Keratinocyte (primary cell): ENCODE measurements at regions not wholly inside any gene's neighbourhood (a gene's known extent, or its start where the extent isn't known, plus 50 kb on each side); places are given as distances from the start of the nearest gene placed in this dataset.

Source experiments
- DNase-seq: peaks from one replicate; pipeline ENCODE4 v3.0.0-alpha.2; 2011; ENCODE audit warnings: low read depth, missing footprints, low spot score
- FAIRE-seq: peaks from 2 replicates; lab custom pipeline; 2011; peaks lifted over from hg19 to GRCh38; lab: Jason Lieb, UNC
- H2AFZ ChIP-seq: 2 replicates; pipeline ENCODE4 v1.6.0; 2012; ENCODE audit warnings: low read length, control low read depth, inconsistent platforms; ENCODE audit not compliant: control insufficient read depth
- H3K27ac ChIP-seq: 2 replicates; pipeline ENCODE4 v1.5.1; 2011; ENCODE audit warnings: low read length; ENCODE audit not compliant: control insufficient read depth, insufficient read depth
- H3K27me3 ChIP-seq: 3 replicates; pipeline ENCODE4 v1.6.0; 2011; ENCODE audit warnings: low read length; ENCODE audit not compliant: control insufficient read depth, insufficient read depth; ENCODE audit errors: extremely low read depth
- H3K36me3 ChIP-seq, 2 experiments: 2 replicates in 1 of 2; 3 replicates in 1 of 2; pipeline ENCODE4 v1.5.1; 2011; ENCODE audit warnings: low read length in 2 of 2, mild to moderate bottlenecking in 1 of 2; ENCODE audit not compliant: control insufficient read depth in 2 of 2, insufficient read depth in 2 of 2; ENCODE audit errors: extremely low read depth in 1 of 2
- H3K4me1 ChIP-seq: 3 replicates; pipeline ENCODE4 v1.5.1; 2011; ENCODE audit warnings: low read length; ENCODE audit not compliant: control insufficient read depth, insufficient read depth; ENCODE audit errors: extremely low read depth
- H3K4me2 ChIP-seq: 3 replicates; pipeline ENCODE4 v1.6.0; 2011; ENCODE audit warnings: low read depth, low read length; ENCODE audit not compliant: control insufficient read depth, insufficient read depth; ENCODE audit errors: extremely low read depth
- H3K4me3 ChIP-seq, 3 experiments: fragments of 200-600 bp in 1 of 3; sonication (generic) in 1 of 3; 2 replicates in 2 of 3; 3 replicates in 1 of 3; pipeline ENCODE4 v1.5.1; 2011 to 2016; ENCODE audit warnings: low read length in 3 of 3, mild to moderate bottlenecking in 3 of 3, control low read depth in 2 of 3, inconsistent platforms in 1 of 3, low read depth in 1 of 3, mixed read lengths in 1 of 3, mixed run types in 1 of 3, moderate library complexity in 1 of 3; ENCODE audit not compliant: control insufficient read depth in 2 of 3, insufficient read depth in 2 of 3; ENCODE audit errors: extremely low read depth in 1 of 3
- H3K79me2 ChIP-seq: 2 replicates; pipeline ENCODE4 v1.6.0; 2012; ENCODE audit warnings: low read length; ENCODE audit not compliant: control insufficient read depth, insufficient read depth
- H3K9ac ChIP-seq: 3 replicates; pipeline ENCODE4 v1.6.0; 2011; ENCODE audit warnings: low read length; ENCODE audit not compliant: control insufficient read depth, insufficient read depth; ENCODE audit errors: extremely low read depth
- H3K9me1 ChIP-seq: 3 replicates; pipeline ENCODE4 v1.6.0; 2011; ENCODE audit warnings: low read length; ENCODE audit not compliant: control insufficient read depth, insufficient read depth; ENCODE audit errors: extremely low read depth
- H3K9me3 ChIP-seq: 2 replicates; pipeline ENCODE4 v1.5.1; 2012; ENCODE audit warnings: low read depth, low read length; ENCODE audit not compliant: control insufficient read depth
- H4K20me1 ChIP-seq: 3 replicates; pipeline ENCODE4 v1.6.0; 2011; ENCODE audit warnings: low read length; ENCODE audit not compliant: control insufficient read depth, insufficient read depth; ENCODE audit errors: extremely low read depth
- EZH2 ChIP-seq: IDR thresholded peaks from one replicate; pipeline ENCODE4 v1.6.1; 2012; ENCODE audit warnings: inconsistent platforms, mild to moderate bottlenecking, low read length, moderate library complexity
- dilution Hi-C: fragments of 300-500 bp; cut with MboI; formaldehyde crosslinking; loops from one replicate; pipeline ENCODE4 v1.7.0; 2020; ENCODE audit warnings: low sequenced_read_pairs; ENCODE audit not compliant: extremely low pct_ligation_motif_present
- TF ChIP-seq, protein P1 (sequence below), 3 experiments: IDR thresholded peaks in 1 of 3; conservative IDR thresholded peaks in 1 of 3; optimal IDR thresholded peaks in 1 of 3; 2 replicates in 2 of 3; 3 replicates in 1 of 3; pipeline versions ENCODE3 to v1.5.1; 2011; ENCODE audit warnings: low read length in 3 of 3, mild to moderate bottlenecking in 3 of 3, moderate library complexity in 2 of 3, control low read depth in 1 of 3, inconsistent platforms in 1 of 3; ENCODE audit not compliant: insufficient read depth in 2 of 3; ENCODE audit errors: extremely low read depth in 1 of 3

DNA sequence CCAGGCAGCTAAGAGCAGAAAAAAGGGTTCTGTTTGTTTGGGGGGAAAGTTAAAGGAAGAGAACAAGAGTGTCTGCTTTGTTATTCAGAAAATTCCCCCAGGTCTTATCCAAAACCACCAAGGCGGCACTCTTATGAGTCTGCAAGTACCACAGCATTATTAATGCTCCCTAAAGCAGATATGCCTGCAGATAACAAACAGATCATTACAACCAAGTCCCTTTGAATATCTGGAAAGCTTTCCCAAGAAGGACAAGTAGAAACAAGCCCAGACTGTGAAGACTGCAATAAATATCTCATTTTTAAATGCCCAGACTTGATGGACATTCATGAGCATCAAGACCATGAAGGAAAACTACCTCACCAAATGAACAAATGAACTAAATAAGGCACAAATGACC, 278.6 kb upstream of the TMEFF2 start:
- no peak overlapping the region for H2AFZ ChIP-seq
- no peak overlapping the region for H3K4me2 ChIP-seq
- dilution Hi-C loops, result no loop called here

DNA sequence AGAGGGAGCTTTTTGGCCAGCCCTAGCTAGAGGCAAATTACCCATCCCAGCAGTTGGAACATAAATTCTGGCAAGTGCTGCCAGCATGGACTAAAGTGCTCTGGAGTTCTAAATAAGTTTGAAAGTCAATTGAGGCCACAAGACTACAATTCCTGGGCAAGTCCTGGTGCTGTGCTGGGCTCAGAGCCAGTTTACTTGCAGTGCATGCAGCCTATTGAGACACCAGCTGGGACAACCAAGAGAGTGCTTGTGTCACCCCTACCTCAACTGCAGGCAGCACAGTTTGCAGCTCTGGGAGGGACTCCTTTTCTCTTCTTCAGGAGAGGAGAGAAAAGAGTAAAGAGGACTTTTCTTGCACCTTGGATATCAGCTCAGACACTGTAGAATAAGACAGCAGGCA, 277.2 kb upstream of the TMEFF2 start:
- Histone ChIP-seq H3K4me1 (no peaks in the 10 kb centered on the region), H3K36me3 (no peaks in the 10 kb centered on the region), H3K9me1 (no peaks in the 10 kb centered on the region), H3K27ac (no peak overlapping the region), H3K9me3 (no peaks in the 10 kb centered on the region), H4K20me1 (no peaks in the 10 kb centered on the region), H3K4me3 (no peak overlapping the region), H3K79me2 (no peaks in the 10 kb centered on the region), H3K9ac (no peak overlapping the region), H3K4me2 (no peak overlapping the region), H3K27me3 (no peaks in the 10 kb centered on the region), H2AFZ (no peak overlapping the region)
- FAIRE-seq (no peak), DNase-seq (no peak)
- TF ChIP-seq, protein P1, sequence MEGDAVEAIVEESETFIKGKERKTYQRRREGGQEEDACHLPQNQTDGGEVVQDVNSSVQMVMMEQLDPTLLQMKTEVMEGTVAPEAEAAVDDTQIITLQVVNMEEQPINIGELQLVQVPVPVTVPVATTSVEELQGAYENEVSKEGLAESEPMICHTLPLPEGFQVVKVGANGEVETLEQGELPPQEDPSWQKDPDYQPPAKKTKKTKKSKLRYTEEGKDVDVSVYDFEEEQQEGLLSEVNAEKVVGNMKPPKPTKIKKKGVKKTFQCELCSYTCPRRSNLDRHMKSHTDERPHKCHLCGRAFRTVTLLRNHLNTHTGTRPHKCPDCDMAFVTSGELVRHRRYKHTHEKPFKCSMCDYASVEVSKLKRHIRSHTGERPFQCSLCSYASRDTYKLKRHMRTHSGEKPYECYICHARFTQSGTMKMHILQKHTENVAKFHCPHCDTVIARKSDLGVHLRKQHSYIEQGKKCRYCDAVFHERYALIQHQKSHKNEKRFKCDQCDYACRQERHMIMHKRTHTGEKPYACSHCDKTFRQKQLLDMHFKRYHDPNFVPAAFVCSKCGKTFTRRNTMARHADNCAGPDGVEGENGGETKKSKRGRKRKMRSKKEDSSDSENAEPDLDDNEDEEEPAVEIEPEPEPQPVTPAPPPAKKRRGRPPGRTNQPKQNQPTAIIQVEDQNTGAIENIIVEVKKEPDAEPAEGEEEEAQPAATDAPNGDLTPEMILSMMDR (optimal IDR thresholded peaks at IDR 0.05 in 1 of 3, IDR thresholded peaks at IDR 0.05 in 1 of 3, conservative IDR thresholded peaks at IDR 0.05 in 1 of 3; ENCODE audit: extremely low read depth in 1 of 3, insufficient read depth in 2 of 3, low read length in 3 of 3), result no peak
- TF ChIP-seq EZH2, result no peak
- dilution Hi-C loops, result no loop called here

More for the DNA sequence above, 278.6 kb upstream of the TMEFF2 start:
- no peaks in the 10 kb centered on the region for H4K20me1 ChIP-seq
- no peaks in the 10 kb centered on the region for H3K4me1 ChIP-seq
- H3K9me1 ChIP-seq, result no peaks in the 10 kb centered on the region
- no peak overlapping the region for H3K9ac ChIP-seq
- no peak for DNase-seq
- H3K36me3 ChIP-seq, result no peaks in the 10 kb centered on the region
- H3K4me3 ChIP-seq, result no peak overlapping the region
- H3K27ac ChIP-seq, result no peak overlapping the region
- no peaks in the 10 kb centered on the region for H3K79me2 ChIP-seq
- no peaks in the 10 kb centered on the region for H3K27me3 ChIP-seq
- no peak for TF ChIP-seq EZH2
- TF ChIP-seq, protein P1 (optimal IDR thresholded peaks at IDR 0.05 in 1 of 3, IDR thresholded peaks at IDR 0.05 in 1 of 3, conservative IDR thresholded peaks at IDR 0.05 in 1 of 3; ENCODE audit: extremely low read depth in 1 of 3, insufficient read depth in 2 of 3, low read length in 3 of 3), result no peak
- no peak for FAIRE-seq
- H3K9me3 ChIP-seq, result no peaks in the 10 kb centered on the region
